B cell (primary cell): ENCODE measurements at regions not wholly inside any gene's neighbourhood (a gene's known extent, or its start where the extent isn't known, plus 50 kb on each side); places are given as distances from the start of the nearest gene placed in this dataset.
"Not testable (repeated sequence)": the region's sequence is repeated elsewhere in the genome, so short reads cannot be mapped to it uniquely, and the experiment has no call there.

Source experiments
- CTCF ChIP-seq: fragments of 200-600 bp; IDR thresholded peaks from one replicate; pipeline ENCODE4 v1.8.0; 2022; ENCODE audit warnings: antibody characterized with exemption, mild to moderate bottlenecking
- EZH2 ChIP-seq: IDR thresholded peaks from 2 replicates; pipeline ENCODE4 v1.6.1; 2012; ENCODE audit warnings: borderline replicate concordance, low read depth, mild to moderate bottlenecking, moderate library complexity, low read length; ENCODE audit not compliant: insufficient read depth, poor library complexity, severe bottlenecking

- TF ChIP-seq EZH2, CTCF: not testable (repeated sequence)
Measured at GRCh38 chr4:3632794-3633193, 100.6 kb upstream of the LRPAP1 start.
